Erythroblast (primary cell): ENCODE measurements at regions not wholly inside any gene's neighbourhood (a gene's known extent, or its start where the extent isn't known, plus 50 kb on each side); places are given as distances from the start of the nearest gene placed in this dataset.

Experiments used
- GATA1 ChIP-seq: IDR thresholded peaks from 2 replicates; pipeline ENCODE4 v1.6.1; 2011; ENCODE audit warnings: low read depth, mild to moderate bottlenecking, control low read depth, low read length, moderate library complexity
- POLR2A ChIP-seq: IDR thresholded peaks from 2 replicates; pipeline ENCODE4 v1.6.1; 2011; ENCODE audit warnings: mild to moderate bottlenecking, low read length

GRCh38 chr5:115389799-115390382, 93.4 kb upstream of the CCDC112 start:
- TF ChIP-seq POLR2A (no peak), GATA1 (no peak)
